Fibroblast of skin of back (primary cell): ENCODE measurements at regions not wholly inside any gene's neighbourhood (a gene's known extent, or its start where the extent isn't known, plus 50 kb on each side); places are given as distances from the start of the nearest gene placed in this dataset.
"Not testable (repeated sequence)": the region's sequence is repeated elsewhere in the genome, so short reads cannot be mapped to it uniquely, and the experiment has no call there.

Experiments used
- DNase-seq: peaks from one replicate; pipeline ENCODE4 v3.0.0-alpha.2; 2013

- not testable (repeated sequence) for DNase-seq
These were observed 199.0 kb downstream of the FOXD4L6 start for GRCh38 chr9:40929488-40929845.

- no peak for DNase-seq
These were observed 199.5 kb downstream of the FOXD4L6 start for GRCh38 chr9:40928803-40929487.

- no peak for DNase-seq
These were observed 200.4 kb downstream of the FOXD4L6 start for GRCh38 chr9:40927851-40928802.

- no peak for DNase-seq
These were observed 201.2 kb downstream of the FOXD4L6 start for GRCh38 chr9:40927260-40927631.

- no peak for DNase-seq
These were observed 201.8 kb downstream of the FOXD4L6 start for GRCh38 chr9:40926404-40927259.

- no peak for DNase-seq
These were observed 203.3 kb downstream of the FOXD4L6 start for GRCh38 chr9:40925149-40925548.

GRCh38 chr9:40916399-40916783 is 212.1 kb downstream of the FOXD4L6 start:
- not testable (repeated sequence) for DNase-seq

GRCh38 chr9:40915660-40916398 is 212.7 kb downstream of the FOXD4L6 start:
- DNase-seq, result not testable (repeated sequence)

- no peak for DNase-seq
These were observed 213.5 kb downstream of the FOXD4L6 start for GRCh38 chr9:40914772-40915659.

GRCh38 chr9:40913928-40914673 is 214.4 kb downstream of the FOXD4L6 start:
- DNase-seq, result no peak

- DNase-seq, result no peak
These were observed 215.3 kb downstream of the FOXD4L6 start for GRCh38 chr9:40913096-40913719.

GRCh38 chr9:40912679-40913078 is 215.8 kb downstream of the FOXD4L6 start:
- DNase-seq, result not testable (repeated sequence)

GRCh38 chr9:40911647-40912046 is 216.8 kb downstream of the FOXD4L6 start:
- no peak for DNase-seq

GRCh38 chr9:40910995-40911394 is 217.5 kb downstream of the FOXD4L6 start:
- DNase-seq, result not testable (repeated sequence)

- DNase-seq, result no peak
These were observed 218.7 kb downstream of the FOXD4L6 start for GRCh38 chr9:40909821-40910220.

- DNase-seq, result not testable (repeated sequence)
These were observed 219.4 kb downstream of the FOXD4L6 start for GRCh38 chr9:40909111-40909510.

- no peak for DNase-seq
These were observed 220.5 kb downstream of the FOXD4L6 start for GRCh38 chr9:40907657-40908624.

GRCh38 chr9:40906879-40907278 is 221.6 kb downstream of the FOXD4L6 start:
- DNase-seq, result not testable (repeated sequence)
